K562 (cell line): ENCODE measurements at regions not wholly inside any gene's neighbourhood (a gene's known extent, or its start where the extent isn't known, plus 50 kb on each side); places are given as distances from the start of the nearest gene placed in this dataset.

Experiments
- BDP1 ChIP-seq: IDR thresholded peaks from 3 replicates; pipeline ENCODE4 v1.6.1; 2011; ENCODE audit not compliant: insufficient read length, insufficient read depth
- CTCF ChIP-seq, 3 experiments: IDR thresholded peaks in 2 of 3; conservative IDR thresholded peaks in 1 of 3; 2 replicates each; pipeline ENCODE4 v1.5.1; 2011 to 2012; ENCODE audit warnings: low read length in 3 of 3, mild to moderate bottlenecking in 3 of 3, control low read depth in 2 of 3, improper control_type of control experiment in 1 of 3, inconsistent platforms in 1 of 3, low read depth in 1 of 3, mixed read lengths in 1 of 3, moderate library complexity in 1 of 3; ENCODE audit not compliant: insufficient read depth in 2 of 3
- EP400 ChIP-seq: fragments of 450-650 bp; IDR thresholded peaks from 2 replicates; pipeline ENCODE4 v1.6.1; 2017; ENCODE audit warnings: antibody characterized with exemption, mild to moderate bottlenecking, moderate library complexity
- FOXK1 ChIP-seq: sonication (generic); formaldehyde crosslinking; IDR thresholded peaks from 2 replicates; pipeline ENCODE4 v1.8.0; 2022; ENCODE audit warnings: missing genetic modification reagents, mild to moderate bottlenecking, borderline replicate concordance
- JUNB ChIP-seq: fragments of 450-650 bp; formaldehyde crosslinking; conservative IDR thresholded peaks from 2 replicates; pipeline ENCODE4 v1.4.0; 2020; ENCODE audit warnings: mild to moderate bottlenecking
- KAT7 ChIP-seq: sonication (generic); formaldehyde crosslinking; IDR thresholded peaks from 2 replicates; pipeline ENCODE4 v1.8.0; 2022; ENCODE audit warnings: missing genetic modification reagents, mild to moderate bottlenecking, borderline replicate concordance
- PHF21A ChIP-seq: fragments of 450-650 bp; IDR thresholded peaks from 2 replicates; pipeline ENCODE4 v1.6.1; 2017; ENCODE audit warnings: low read depth, borderline replicate concordance
- POLR2AphosphoS5 ChIP-seq: IDR thresholded peaks from 2 replicates; pipeline ENCODE4 v1.6.1; 2011; ENCODE audit warnings: mild to moderate bottlenecking, low read depth, low read length, moderate library complexity; ENCODE audit not compliant: control insufficient read depth, insufficient read depth
- SMC3 ChIP-seq: conservative IDR thresholded peaks from 2 replicates; pipeline ENCODE4 v1.6.1; 2011; ENCODE audit warnings: low read depth, low read length, improper control_type of control experiment; ENCODE audit not compliant: insufficient read depth
- TAF1 ChIP-seq: IDR thresholded peaks from 2 replicates; pipeline ENCODE4 v1.6.1; 2011; ENCODE audit warnings: mild to moderate bottlenecking, low read length, moderate library complexity; ENCODE audit not compliant: insufficient read depth, control insufficient read depth, severe bottlenecking; ENCODE audit errors: extremely low read depth
- TARDBP ChIP-seq: fragments of 450-650 bp; IDR thresholded peaks from 2 replicates; pipeline ENCODE4 v1.6.1; 2016
- TFAP4 ChIP-seq: sonication (generic); formaldehyde crosslinking; IDR thresholded peaks from 2 replicates; pipeline ENCODE4 v1.8.0; 2022; ENCODE audit warnings: missing genetic modification reagents, mild to moderate bottlenecking, moderate library complexity, borderline replicate concordance
- ZFP1 ChIP-seq: fragments of 450-650 bp; formaldehyde crosslinking; IDR thresholded peaks from 2 replicates; pipeline ENCODE4 v1.4.0; 2020; ENCODE audit warnings: mild to moderate bottlenecking, mixed read lengths
- ZHX1 ChIP-seq: fragments of 150-350 bp; conservative IDR thresholded peaks from 2 replicates; pipeline ENCODE4 v1.6.1; 2014; ENCODE audit warnings: low read length

- TF ChIP-seq FOXK1 (CRISPR knock-in tag) (no peak), ZFP1 (CRISPR knock-in tag) (no peak), CTCF (IDR thresholded peaks at IDR 0.05 in 2 of 3, conservative IDR thresholded peaks at IDR 0.05 in 1 of 3; ENCODE audit: insufficient read depth in 2 of 3, low read depth in 1 of 3, low read length in 3 of 3) (no peak), BDP1 (no peak), TFAP4 (CRISPR knock-in tag) (no peak), EP400 (no peak), KAT7 (CRISPR knock-in tag) (no peak), JUNB (CRISPR knock-in tag) (no peak), SMC3 (no peak), PHF21A (no peak), TARDBP (no peak), TAF1 (no peak), POLR2AphosphoS5 (no peak), ZHX1 (no peak)
Measured at GRCh38 chr16:52353249-52353648, 193.7 kb downstream of the TOX3 start.
